Thyroid gland (tissue), 4 donors: ENCODE measurements at regions not wholly inside any gene's neighbourhood (a gene's known extent, or its start where the extent isn't known, plus 50 kb on each side); places are given as distances from the start of the nearest gene placed in this dataset.

Experiments used
- POLR2A ChIP-seq, 2 donors: fragments of 450-650 bp; IDR thresholded peaks; one replicate each; pipeline ENCODE4 v1.6.1; 2017; ENCODE audit warnings: antibody characterized with exemption in 2 of 2, mild to moderate bottlenecking in 2 of 2, moderate library complexity in 1 of 2
- TF ChIP-seq, protein P1 (sequence below), 6 experiments: fragments of 200-600 bp in 3 of 6; fragments of 450-650 bp in 3 of 6; sonication (generic) in 3 of 6; IDR thresholded peaks; one replicate each; pipeline ENCODE4 v1.5.1; 2016 to 2019; ENCODE audit warnings: antibody characterized with exemption in 6 of 6, mild to moderate bottlenecking in 2 of 6, inconsistent platforms in 1 of 6, moderate library complexity in 1 of 6

DNA sequence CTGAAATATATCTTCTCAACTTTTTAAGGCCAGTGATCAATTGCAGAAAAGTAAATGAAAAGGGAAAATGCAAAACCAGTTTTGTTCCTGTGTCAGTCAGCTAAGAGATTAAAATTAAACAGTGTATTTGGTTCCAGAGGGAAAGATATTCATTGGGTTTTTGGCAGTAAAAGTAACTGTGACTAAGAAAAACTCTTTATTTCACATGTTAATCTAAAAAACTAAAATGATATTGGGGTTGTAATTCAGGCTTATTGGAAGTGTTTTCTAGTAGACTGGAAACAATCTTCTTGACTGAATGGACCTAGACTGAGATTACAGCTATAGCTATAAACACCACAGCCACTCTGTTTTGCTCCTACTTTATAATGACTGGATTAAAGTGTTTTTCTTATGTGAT, 413.9 kb downstream of the ADGRL2 start:
- TF ChIP-seq, protein P1, sequence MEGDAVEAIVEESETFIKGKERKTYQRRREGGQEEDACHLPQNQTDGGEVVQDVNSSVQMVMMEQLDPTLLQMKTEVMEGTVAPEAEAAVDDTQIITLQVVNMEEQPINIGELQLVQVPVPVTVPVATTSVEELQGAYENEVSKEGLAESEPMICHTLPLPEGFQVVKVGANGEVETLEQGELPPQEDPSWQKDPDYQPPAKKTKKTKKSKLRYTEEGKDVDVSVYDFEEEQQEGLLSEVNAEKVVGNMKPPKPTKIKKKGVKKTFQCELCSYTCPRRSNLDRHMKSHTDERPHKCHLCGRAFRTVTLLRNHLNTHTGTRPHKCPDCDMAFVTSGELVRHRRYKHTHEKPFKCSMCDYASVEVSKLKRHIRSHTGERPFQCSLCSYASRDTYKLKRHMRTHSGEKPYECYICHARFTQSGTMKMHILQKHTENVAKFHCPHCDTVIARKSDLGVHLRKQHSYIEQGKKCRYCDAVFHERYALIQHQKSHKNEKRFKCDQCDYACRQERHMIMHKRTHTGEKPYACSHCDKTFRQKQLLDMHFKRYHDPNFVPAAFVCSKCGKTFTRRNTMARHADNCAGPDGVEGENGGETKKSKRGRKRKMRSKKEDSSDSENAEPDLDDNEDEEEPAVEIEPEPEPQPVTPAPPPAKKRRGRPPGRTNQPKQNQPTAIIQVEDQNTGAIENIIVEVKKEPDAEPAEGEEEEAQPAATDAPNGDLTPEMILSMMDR (IDR thresholded peaks at IDR 0.05), result no peak
- no peak for TF ChIP-seq POLR2A (IDR thresholded peaks at IDR 0.05)
